Left hindlimb (tissue), 1 donor: ENCODE measurements at regions not wholly inside any gene's neighbourhood (a gene's known extent, or its start where the extent isn't known, plus 50 kb on each side); places are given as distances from the start of the nearest gene placed in this dataset.

Source experiments
- DNase-seq: peaks from one replicate; pipeline ENCODE4 v3.0.0-alpha.2; 2018

DNA sequence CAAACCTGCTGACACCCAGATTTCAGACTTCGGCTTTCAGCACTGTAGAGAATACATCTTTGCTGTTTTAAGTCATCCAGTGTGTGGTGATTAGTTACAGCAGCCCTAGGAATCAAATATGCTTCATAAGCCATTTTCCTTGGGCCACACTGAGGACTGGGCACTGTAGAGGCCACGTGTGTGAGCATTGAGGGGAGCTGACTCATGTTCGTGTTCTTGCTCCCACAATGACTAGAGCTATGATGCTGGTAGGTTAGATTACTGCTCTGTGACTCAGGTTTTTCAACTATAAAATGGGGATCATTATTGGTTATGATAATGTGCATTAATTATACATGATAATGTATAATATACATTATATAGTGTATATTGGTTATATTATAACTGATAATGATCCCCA is 96.5 kb upstream of the PALM2AKAP2 start:
- no peak for DNase-seq

- no peak for DNase-seq
These were observed 90.3 kb upstream of the PALM2AKAP2 start for GRCh38 chr9:109689701-109690100.

DNA sequence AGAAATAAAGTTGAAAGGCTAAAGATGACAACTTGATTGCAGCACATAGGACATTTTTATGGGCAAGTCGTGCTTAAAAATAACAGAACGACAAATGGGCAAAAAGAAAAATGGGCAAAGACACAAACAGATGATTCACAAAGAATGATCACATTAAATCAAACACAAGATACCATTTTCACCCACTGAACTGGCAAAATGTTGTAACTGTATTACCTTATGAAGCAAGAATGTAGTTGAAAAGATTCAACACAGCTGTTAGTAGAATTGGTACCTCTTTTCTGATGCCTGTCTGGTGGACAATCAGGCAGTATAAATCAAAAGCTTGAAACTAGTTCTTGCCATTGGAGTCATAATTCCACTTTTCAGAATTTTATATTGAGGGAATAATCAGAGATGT is 81.0 kb upstream of the PALM2AKAP2 start:
- DNase-seq = no peak

- no peak for DNase-seq
These were observed 75.5 kb upstream of the PALM2AKAP2 start for GRCh38 chr9:109704546-109704945.

DNA sequence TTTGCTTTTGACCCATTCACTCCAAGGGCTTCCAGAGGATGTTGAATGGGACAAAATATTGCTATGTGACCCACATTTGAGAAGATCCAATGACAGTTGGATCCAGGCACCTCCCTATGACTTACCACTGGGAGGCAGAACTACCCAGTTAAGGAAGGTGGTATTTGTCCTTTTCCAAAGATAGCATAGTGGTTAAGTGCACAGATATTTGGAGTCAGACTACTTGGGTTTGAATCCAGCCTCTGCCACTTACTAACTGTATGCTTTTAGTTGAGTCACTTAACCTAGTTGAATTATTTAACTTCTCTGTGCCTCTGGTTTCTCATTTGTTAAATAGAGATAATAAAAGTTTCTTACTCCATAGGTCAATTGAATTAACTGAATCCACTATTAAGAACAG is 74.5 kb upstream of the PALM2AKAP2 start:
- no peak for DNase-seq

- no peak for DNase-seq
These were observed 72.6 kb upstream of the PALM2AKAP2 start for GRCh38 chr9:109707355-109707754.

DNA sequence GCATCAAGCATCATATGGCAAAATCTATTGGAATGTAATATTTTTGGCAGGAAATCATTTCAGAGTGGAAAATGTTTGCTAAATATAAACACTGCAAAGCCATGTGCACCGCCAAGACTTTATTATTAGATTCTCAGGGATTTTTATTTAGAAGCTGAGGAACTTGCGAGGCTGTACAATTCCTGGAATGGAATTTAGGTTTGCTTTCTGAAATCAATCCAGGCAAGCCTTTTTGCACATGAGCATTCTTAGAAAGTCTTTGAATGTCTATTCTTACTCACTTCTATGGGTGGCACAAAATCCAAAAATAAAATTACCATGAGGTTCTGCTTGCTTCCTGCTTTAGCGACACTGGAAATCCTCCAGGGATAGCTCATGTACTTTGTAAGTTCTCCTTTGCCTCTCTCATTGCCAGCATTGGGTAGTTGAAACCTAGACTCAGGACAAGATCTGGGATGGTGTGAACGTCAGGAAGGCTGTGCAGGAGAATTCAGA is 71.5 kb upstream of the PALM2AKAP2 start:
- no peak for DNase-seq

DNA sequence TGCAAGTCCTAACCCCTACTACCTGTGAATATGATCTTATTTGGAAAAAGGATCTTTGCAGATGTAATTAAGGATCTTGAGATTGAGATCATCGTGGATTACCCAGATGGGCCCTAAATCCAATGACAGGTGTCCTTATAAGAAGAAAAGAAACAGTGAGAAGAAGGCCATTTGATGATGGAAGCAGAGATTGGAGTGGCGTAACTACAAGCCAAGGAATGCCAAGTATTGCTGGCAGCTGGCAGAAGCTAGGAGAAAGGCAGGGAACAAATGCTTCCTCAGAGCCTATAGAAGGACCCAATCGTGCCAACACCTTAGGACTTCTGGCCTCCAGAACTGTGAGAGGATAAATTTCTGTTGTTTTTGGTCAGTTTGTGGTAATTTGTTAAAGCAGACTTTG is 70.1 kb upstream of the PALM2AKAP2 start:
- no peak for DNase-seq

DNA sequence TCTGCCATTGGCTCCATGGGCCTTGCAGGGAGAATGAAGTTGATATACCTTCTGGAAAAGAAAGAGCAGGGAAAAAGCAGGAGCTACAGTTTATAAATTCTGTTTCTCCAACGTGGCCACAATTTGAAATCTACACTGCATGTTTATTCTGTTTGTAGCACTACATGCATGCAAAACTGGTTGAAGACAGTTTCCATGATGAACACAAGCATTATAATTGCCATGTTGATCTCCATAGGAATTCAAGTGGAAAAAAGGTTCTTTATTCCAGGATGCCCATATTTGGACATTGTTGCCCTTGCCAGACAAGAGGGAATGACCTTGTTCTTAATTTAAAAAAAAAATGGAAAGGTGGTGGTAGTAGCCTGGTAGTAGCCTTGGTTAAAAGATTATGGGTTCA is 69.2 kb upstream of the PALM2AKAP2 start:
- DNase-seq = no peak

DNA sequence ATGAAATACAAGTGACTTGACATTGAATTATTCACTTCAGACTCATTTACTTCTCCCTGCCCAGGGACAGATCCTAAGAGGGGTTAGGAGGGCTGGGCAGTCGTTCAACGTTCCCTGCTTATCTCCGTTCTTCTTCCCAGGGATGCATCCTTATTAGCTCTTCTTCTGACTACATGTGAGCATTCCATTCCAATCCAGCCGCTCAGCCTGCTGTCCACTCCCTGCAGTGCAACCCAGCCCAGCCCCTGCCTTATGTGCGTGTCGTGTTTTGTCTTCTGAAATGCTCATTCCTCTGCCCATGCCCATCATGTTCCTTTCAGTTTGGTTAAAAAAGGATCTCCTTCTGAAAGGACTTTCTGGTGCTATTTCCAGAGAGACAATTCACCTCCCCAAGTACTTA is 64.7 kb upstream of the PALM2AKAP2 start:
- DNase-seq = no peak

DNA sequence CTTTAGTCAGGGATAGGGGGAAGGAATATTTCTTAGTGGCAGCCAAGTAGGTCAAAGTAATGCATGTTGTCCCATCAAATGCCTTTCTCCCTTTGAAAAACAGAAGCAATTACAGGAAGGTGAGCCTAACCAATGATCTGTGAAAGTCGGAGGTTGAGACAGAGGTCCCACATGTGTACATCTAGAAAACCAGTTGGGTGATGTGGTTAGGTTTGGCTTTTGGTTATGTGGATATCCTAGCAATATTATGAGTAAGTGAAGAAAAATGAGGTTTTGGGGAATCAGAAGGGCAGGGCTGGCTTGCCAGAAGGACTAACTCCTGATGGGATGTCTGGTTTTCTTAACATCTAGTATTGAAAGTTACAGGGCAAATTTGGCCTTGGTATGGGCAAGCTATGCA is 63.4 kb upstream of the PALM2AKAP2 start:
- no peak for DNase-seq

DNA sequence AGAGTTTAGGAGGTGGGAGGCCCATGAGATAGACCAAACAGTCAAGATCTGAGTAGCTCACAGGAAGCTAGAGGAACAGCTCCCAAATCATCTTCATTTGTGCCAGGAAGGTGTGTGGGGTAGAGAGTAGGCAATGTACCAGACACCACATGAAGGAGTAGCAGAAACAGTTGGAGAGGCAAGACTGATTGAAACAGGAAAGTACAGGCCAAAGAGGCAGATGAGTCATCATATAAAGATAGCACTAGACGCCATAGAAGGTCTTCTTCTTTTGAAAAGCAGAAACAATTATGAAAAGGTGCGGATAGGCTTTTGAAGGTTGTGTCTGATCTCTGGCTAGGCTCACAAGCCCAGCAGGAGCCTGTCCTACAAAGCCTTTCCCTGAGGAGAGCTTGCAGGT is 62.7 kb upstream of the PALM2AKAP2 start:
- no peak for DNase-seq

GRCh38 chr9:109718861-109719260 is 61.1 kb upstream of the PALM2AKAP2 start:
- no peak for DNase-seq

- DNase-seq = no peak
These were observed 59.0 kb upstream of the PALM2AKAP2 start for GRCh38 chr9:109721001-109721400.

DNA sequence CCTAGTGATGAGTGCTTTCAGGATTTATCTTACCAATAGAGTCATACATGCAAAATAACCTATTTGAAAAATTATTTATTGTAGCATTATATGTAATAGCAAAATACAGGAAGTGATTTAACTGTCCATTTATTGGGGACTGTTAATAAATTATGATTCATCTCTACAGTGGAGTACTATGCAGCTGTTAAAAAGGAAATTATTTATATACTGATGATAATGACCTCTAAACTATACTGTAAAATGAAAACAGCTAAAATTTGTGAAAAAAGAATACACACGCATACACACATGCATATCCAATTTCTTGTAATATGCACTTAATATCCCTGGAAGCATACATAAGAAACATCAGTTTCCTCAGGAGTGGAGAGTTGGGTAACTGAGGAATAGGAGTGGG is 58.0 kb upstream of the PALM2AKAP2 start:
- DNase-seq = no peak

DNA sequence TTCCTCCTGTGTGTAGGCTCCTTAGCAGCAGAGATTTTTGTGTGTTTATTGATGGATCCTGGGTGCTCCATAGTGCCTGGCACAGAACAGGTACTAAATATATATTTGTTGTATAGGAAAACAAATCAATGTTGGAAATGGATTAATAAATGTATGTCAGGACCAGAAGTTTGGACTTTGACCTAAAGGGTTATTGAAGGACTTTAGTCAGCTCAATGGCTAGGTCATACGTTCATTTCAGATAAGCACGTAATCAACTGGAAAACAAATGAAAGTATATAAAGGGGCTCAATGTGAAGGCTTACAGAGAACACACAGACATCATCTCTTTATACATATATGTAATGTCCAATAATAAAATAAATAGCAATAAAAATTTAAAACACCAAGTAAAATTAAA is 56.2 kb upstream of the PALM2AKAP2 start:
- DNase-seq = no peak

DNA sequence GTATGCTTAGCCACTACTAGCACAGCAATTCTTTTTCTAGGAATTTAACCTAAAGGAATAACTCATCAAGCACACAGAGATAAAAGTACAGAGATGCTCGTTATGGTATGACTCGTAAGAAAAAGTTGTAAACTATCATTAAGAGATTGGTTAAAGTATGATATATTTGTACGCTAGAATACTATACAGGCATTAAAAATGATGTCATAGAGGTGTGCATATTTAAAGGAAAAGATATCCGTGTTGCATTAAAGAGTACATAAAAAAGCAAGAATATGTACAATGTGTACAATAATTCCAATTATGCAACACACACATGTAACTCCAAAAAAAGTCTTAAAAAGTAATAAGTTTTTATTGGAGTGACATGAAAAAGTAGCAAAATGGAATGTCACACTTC is 54.5 kb upstream of the PALM2AKAP2 start:
- no peak for DNase-seq

DNA sequence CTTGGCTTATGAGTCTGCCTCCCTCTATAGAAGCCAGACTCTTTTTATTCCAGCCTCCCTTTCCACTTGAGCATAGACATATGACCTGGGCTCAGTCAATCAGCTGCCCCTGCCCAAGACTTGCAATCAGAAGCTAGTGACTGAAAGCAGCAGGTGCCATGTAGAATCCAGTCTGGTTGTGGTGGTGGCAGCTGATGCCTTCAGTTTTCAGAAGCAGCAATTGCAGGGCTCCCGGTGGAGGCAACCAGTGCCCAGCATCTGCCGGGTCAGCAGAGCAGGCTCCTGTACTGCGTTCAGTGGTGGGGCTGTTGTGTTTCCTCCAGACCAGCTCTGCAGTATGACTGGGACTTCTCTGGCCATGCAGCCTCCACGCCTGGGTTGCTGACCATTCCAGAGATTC is 53.9 kb upstream of the PALM2AKAP2 start:
- DNase-seq = peak; percentile 50

DNA sequence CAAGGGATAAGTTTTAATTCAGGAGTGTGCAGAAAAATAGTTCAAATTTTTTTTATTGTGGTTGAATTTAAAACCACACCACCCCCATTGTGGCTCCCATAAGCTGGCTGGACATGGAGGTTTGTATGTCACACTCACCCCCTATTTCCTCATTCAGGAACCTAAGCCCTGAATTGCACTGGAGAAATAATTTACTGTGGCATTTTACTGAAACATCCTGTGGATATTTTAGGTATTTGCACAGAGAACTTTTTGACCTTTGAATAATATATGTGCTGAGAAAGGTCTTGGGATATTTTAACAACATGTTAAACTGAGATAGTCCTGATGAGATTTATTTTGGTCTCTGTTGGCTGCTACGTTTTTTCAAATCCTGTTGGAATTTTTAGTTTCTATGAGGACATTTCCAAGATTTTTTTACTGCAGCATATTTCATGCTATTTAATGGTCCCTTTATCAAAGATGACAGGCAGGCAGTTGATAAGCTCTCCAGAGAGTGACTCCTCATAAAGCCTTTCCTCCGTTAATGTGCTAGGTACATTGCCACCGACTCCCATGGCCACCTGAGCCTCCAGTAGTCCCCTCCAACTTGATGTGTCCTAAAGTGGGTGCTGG is 51.2 kb upstream of the PALM2AKAP2 start:
- no peak for DNase-seq

DNA sequence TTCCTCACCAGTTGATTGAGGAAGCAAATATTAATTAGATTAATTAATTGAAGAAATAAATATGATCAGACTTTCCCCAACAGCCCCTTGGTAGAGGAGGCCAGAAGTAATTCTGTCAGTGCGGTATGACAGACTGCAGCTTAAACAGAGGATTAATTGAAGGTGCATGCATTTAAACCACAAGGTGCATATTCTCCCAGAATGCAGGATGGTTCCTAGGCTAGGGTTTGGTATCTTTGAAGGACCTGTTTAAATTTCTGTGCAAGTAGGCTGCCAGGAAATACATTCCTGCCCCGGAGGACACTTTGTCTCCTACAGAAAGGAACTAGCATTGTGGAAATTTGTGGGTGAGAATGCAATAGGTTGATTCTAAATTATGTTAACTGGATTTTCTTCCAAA is 50.5 kb upstream of the PALM2AKAP2 start:
- no peak for DNase-seq
